Mononuclear cell (primary cell): ENCODE measurements at regions not wholly inside any gene's neighbourhood (a gene's known extent, or its start where the extent isn't known, plus 50 kb on each side); places are given as distances from the start of the nearest gene placed in this dataset.
"Not testable (repeated sequence)": the region's sequence is repeated elsewhere in the genome, so short reads cannot be mapped to it uniquely, and the experiment has no call there.

Experiments
- H3K27me3 ChIP-seq: 2 replicates; pipeline ENCODE4 v1.6.0; 2011; ENCODE audit warnings: low read length, control low read depth; ENCODE audit not compliant: insufficient read depth
- H3K4me1 ChIP-seq: 2 replicates; pipeline ENCODE4 v1.5.1; 2011; ENCODE audit warnings: mild to moderate bottlenecking, low read length, control low read depth; ENCODE audit not compliant: insufficient read depth
- H3K4me3 ChIP-seq: 2 replicates; pipeline ENCODE4 v1.5.1; 2011; ENCODE audit warnings: mild to moderate bottlenecking, low read length, moderate library complexity
- H3K9me3 ChIP-seq: 2 replicates; pipeline ENCODE4 v1.5.1; 2011; ENCODE audit warnings: low read depth, mild to moderate bottlenecking, control low read depth, low read length

DNA sequence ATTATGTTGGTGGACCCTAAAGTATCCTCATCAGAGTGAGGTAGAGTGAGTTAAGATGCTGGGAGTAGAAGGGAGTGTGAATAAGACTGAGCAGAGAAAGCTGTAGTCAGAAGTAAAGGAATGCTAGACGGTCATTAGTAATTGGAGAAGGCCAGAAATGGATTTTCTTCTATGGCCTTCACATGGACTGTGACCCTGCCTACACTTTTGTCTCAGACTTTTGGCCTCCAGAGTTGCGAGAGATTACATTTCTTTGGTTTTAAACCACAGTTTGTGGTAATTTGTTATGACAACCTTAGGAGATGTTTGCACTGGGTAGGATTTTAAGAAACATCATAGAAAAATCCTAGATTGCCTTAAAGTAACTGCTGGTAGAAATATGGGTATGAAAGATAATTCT, 1267.7 kb upstream of the TMEFF2 start:
- Histone ChIP-seq H3K27me3 (no peaks in the 10 kb centered on the region), H3K9me3 (no peaks in the 10 kb centered on the region), H3K4me3 (no peak overlapping the region), H3K4me1 (no peaks in the 10 kb centered on the region)

DNA sequence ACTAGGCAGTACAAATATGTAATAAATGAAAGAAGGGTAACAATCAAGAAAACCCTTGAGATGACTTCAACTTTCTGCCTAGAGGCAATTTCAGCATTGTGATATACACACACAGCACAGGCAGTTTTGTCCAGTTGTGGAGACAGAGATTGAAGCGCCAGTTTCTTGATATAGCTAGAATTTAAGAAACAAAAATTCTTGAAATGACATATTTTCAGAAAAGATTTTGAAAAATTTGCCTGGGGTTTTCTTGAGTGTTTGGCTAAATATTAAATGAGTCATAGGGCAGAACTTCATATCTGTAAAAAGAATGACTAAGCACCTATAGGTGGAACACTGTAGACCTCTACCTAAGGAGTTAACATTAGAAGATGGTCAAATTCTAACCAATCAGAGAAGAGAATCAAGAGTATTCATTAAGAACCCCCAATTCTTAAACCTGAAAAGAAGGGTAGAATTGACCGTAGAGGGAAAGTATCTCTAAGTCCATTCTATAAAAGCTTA, 1266.8 kb upstream of the TMEFF2 start:
- H3K4me1 ChIP-seq: no peaks in the 10 kb centered on the region
- H3K4me3 ChIP-seq: no peak overlapping the region
- no peaks in the 10 kb centered on the region for H3K27me3 ChIP-seq
- H3K9me3 ChIP-seq: no peaks in the 10 kb centered on the region

DNA sequence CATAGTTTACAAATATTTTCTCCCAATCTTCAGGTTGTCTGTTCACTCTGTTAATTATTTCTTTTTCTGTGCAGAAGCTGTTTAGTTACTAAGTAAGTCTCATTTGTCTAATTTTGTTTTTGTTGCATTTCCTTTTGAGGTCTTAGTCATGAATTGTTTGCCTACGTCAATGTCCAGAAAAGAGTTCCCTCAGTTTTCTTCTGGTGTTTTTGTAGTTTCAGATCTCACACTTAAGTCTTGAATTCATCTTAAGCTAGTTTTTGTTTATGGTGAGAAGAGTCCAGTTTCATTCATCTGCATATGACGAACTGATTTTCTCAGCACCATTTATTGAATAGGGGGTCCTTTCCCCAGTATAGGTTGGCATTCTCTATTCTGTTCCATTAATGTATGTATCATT, 1252.2 kb upstream of the TMEFF2 start:
- Histone ChIP-seq H3K4me1 (no peaks in the 10 kb centered on the region), H3K27me3 (no peaks in the 10 kb centered on the region), H3K4me3 (no peak overlapping the region), H3K9me3 (peaks cover 4% of the 10 kb centered on the region)

DNA sequence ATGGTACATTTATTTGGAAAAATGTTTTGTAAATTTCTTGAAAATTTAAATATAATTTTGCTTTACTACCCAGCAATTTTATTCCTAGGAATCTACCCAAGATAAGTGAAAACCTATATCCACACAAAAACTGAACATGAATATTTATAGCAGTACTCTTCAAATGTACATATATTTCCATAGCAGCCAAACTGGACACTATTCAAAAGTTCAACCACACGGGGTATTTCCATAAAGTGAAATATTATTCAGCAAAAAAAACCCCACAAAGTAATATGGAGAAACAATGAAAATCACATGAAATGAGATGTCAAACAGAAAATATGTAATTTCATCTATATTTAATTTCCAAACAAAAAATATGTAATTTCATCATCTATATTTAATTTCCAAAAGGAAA, 1247.6 kb upstream of the TMEFF2 start:
- Histone ChIP-seq H3K27me3 (no peaks in the 10 kb centered on the region), H3K9me3 (no peaks in the 10 kb centered on the region), H3K4me1 (no peaks in the 10 kb centered on the region), H3K4me3 (no peak overlapping the region)

DNA sequence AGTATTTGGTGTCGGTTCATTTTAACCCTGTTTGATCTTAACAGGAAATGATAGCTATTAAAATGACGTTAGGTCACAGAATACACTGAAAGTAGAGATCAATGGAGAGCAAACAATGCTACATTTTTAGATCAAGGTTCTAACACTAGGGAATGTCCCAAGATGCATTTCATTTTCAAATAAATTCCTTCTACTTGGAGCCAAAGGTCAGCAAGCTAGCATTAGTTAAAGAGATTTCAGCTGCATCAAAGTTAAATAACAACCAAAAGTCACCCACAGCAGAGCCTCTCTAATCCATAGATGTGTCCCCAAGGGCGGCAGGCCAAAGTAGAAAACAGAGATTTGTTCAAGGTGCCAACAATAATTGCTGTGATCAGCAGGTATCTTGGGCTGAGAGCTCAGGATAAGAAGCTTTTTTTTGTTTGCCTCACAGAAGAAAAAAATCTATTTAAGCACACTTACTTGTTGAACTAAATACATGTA, 1233.6 kb upstream of the TMEFF2 start:
- no peaks in the 10 kb centered on the region for H3K27me3 ChIP-seq
- H3K4me3 ChIP-seq: no peak overlapping the region
- H3K4me1 ChIP-seq: no peaks in the 10 kb centered on the region
- H3K9me3 ChIP-seq: no peaks in the 10 kb centered on the region

DNA sequence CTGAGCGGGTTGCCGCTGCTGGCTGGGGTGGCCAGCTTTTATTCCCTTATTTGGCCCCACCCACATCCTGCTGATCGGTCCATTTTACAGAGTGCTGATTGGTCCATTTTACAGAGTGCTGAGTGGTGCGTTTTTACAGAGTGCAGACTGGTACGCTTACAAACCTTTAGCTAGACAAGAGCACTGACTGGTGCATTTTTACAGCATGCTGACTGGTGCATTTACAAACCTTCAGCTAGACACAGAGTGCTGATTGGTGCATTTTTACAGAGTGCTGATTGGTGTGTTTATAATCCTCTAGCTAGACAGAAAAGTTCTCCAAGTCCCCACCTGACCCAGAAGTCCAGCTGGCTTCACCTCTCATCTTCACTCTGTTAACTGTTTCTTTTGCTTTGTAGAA, 1217.6 kb upstream of the TMEFF2 start:
- not testable (repeated sequence) for H3K9me3 ChIP-seq, H3K27me3 ChIP-seq, H3K4me1 ChIP-seq, H3K4me3 ChIP-seq

DNA sequence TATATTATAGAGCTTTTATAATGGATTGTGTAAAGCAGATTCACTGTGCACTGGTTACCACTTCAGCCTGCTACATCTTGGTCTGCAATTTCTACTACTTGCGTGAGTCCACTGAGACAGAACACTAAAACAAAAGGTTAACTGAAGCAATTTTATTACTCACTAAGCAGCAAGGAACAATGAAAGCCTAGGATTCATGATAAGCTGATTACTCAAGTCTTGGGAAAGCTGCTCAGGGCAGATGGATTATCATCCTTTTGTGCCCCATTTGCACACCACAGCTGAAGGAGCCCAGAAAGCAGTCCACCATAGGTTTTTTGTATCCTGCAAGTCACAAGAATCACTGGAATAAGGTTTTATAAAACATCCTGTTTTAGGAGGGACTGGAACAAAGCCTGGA, 1215.2 kb upstream of the TMEFF2 start:
- H3K27me3 ChIP-seq: no peaks in the 10 kb centered on the region
- H3K9me3 ChIP-seq: no peaks in the 10 kb centered on the region
- H3K4me3 ChIP-seq: no peak overlapping the region
- no peaks in the 10 kb centered on the region for H3K4me1 ChIP-seq

DNA sequence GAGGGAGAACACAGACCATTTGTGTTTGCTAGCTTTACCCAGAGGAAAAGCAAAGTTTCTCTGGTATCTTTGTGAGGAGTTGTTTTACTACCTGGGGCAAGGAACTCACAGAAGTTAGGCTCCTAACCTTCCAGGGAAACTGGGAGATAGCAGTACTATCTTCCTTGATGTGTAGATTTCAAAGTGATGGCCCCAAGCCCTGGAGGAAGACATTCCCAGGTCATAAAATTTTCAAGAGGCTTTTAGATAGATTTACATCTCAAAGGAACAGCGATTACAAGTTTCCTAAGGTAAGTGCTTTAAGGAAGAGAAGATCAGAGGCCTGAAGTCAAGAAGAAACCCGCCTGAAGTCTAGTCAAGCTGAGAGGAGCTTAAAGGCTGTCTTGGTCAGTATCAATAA, 1187.8 kb upstream of the TMEFF2 start:
- no peaks in the 10 kb centered on the region for H3K9me3 ChIP-seq
- no peak overlapping the region for H3K4me3 ChIP-seq
- H3K27me3 ChIP-seq: no peaks in the 10 kb centered on the region
- no peaks in the 10 kb centered on the region for H3K4me1 ChIP-seq

DNA sequence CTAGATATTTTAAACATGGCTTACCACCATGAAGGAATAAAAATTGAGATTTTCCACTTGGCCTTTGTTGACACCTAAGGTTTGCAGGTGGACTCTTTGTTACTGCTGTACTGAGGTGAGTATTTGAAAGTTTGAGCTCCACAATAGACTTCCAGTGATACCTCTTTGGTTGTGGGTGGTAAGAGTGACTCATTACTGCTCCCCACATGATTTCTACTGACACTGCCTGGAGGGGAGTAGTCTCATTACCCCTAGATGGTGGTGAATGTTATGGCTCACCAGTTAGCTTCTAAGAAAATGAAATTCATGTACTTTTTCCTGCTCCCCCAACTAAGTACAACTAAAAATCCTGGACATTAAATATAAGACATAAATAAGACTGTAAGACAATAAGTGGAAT, 1183.1 kb upstream of the TMEFF2 start:
- H3K27me3 ChIP-seq: no peaks in the 10 kb centered on the region
- H3K9me3 ChIP-seq: no peaks in the 10 kb centered on the region
- H3K4me1 ChIP-seq: no peaks in the 10 kb centered on the region
- H3K4me3 ChIP-seq: no peak overlapping the region

DNA sequence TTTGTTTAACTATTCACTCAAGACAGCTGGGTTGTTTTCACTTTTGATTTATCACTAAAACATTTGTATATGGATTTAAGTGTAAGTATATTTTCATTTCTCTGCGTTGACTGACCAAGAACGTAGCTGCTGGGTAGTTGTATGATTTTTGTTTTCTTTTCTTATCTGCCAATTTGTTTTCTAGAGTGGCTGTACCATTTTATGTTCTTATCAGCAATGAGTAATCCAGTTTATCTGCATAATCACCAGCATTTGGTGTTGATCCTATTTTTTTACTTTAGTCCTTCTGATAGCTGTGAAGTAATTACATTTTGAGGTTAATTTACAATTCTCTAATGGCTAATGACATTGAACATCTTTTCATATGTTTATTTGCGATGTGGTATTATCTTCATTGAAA, 1178.4 kb upstream of the TMEFF2 start:
- no peaks in the 10 kb centered on the region for H3K9me3 ChIP-seq
- no peaks in the 10 kb centered on the region for H3K27me3 ChIP-seq
- no peak overlapping the region for H3K4me3 ChIP-seq
- no peaks in the 10 kb centered on the region for H3K4me1 ChIP-seq

DNA sequence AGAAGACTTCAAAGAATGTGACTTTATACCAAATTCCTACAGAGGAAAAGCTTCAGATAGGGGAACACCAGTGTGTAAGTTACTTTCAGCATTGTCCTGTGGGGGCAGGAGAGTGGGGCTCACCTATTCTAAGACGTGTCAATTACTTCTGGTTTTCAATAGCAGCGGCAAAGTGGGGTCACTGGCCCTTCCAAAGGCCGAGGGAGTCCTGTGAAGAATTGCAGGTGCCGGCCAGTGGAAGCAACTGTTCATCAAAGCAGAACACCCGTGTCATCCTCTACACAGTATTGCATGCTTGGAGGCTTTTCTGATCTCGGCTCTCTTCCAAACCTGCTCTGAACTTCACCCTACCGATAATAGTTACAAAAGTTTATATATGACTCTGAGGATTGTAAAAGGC, 1176.5 kb upstream of the TMEFF2 start:
- Histone ChIP-seq H3K9me3 (no peaks in the 10 kb centered on the region), H3K27me3 (no peaks in the 10 kb centered on the region), H3K4me3 (no peak overlapping the region), H3K4me1 (no peaks in the 10 kb centered on the region)

DNA sequence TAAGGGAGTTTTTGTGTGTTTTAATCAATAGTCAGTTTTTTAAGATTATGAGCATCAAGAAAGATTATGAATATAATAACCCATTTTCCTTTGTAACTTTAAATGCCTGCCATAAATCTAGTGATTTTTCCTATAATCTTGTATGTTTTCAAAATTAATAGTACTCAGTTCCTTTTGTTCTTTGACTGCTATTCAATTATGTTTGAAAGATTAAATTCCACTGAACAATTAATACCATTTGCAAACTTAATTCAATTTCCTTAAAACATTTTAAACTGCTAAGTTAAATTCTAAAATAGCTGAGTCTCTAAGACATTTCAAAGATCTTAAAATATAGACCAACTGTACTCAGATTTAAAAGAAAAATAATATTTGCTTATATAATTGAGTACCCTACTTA, 1173.9 kb upstream of the TMEFF2 start:
- no peaks in the 10 kb centered on the region for H3K27me3 ChIP-seq

DNA sequence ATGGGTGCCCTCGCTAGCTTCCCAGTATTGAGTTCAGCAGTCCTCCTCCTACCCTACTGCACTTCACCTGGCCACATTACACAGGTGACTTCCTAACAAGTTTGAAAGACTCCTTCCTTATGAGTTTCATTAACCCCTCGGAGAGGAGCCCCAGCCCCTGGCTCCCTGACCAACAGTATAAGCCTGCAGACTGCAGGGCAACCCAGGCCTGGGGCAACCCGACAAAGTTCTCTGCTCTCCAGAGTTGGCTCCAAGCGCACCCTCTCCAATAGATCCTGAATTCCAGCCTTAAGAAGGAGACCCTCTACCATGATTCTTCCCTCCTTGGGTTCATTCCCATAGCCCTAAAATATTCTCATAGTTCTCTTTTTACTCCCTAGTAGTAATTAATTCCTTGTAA, 1162.8 kb upstream of the TMEFF2 start:
- H3K4me1 ChIP-seq: no peaks in the 10 kb centered on the region
- no peaks in the 10 kb centered on the region for H3K27me3 ChIP-seq
- no peaks in the 10 kb centered on the region for H3K9me3 ChIP-seq
- no peak overlapping the region for H3K4me3 ChIP-seq

More for the DNA sequence above, 1173.9 kb upstream of the TMEFF2 start:
- H3K4me1 ChIP-seq: no peaks in the 10 kb centered on the region
- H3K4me3 ChIP-seq: no peak overlapping the region
- no peaks in the 10 kb centered on the region for H3K9me3 ChIP-seq

DNA sequence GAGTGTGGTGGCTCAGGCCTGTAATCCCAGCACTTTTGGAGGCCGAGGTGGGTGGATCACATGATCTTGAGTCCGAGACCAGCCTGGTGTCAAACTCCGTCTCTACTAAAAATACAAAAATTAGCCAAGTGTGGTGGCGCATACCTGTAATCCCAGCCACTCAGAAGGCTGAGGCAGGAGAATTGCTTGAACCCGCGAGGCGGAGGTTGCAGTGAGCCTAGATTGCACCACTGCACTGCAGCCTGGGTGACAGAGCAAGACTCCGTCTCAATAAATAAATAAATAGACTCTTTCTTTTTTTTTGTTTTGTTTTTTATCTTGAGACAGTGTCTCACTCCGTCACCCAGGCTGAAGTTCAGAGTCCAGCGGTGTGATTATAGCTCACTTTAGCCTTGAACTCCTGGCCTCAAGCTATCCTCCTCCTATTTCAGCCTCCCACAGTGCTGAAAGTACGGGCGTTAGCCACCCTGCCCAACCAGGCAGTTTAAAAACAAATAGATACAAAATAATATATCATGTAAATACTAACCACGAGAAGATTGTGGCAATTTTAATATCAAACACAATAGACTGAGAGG, 1158.0 kb upstream of the TMEFF2 start:
- H3K4me3 ChIP-seq, H3K9me3 ChIP-seq, H3K27me3 ChIP-seq, H3K4me1 ChIP-seq: not testable (repeated sequence)

DNA sequence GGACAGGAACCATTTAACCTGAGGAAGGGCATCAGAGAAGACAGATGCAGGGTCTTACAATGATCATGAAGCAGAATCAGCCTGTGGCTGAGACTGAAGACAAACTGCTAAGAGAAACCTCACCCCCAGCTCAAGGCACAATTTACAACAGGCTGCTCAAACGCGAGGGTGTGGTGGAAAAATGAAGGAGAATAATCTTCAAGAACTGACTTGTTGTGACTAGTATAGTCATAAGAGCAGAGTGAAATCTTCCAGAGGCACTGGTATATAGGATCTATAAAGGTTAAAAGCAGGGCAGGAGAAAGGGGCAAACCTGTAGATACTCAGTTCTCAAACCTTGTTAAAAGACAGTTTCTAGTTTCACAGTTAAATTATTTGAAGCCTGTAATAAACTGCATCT, 1155.8 kb upstream of the TMEFF2 start:
- Histone ChIP-seq H3K4me1 (peaks cover 3% of the 10 kb centered on the region), H3K4me3 (no peak overlapping the region), H3K27me3 (no peaks in the 10 kb centered on the region), H3K9me3 (no peaks in the 10 kb centered on the region)

DNA sequence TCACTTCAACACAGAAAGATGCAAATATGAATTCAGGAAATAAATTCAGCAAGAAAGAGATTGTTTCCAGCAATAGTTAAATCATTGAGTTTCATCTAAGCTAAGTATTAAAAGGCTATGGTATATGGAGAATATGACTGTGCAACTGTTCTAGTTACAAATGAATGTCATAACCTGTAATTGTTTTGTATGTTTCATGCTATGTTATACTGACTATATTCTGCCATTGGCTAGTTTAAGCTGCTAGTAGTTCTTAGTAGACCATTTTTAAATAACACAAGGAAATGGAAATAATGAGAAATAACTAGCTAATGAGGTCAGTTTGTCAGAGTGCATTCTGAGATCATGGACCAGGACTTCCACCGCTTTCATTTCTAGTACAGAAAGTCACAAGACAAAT, 1154.9 kb upstream of the TMEFF2 start:
- no peaks in the 10 kb centered on the region for H3K27me3 ChIP-seq
- peaks cover 3% of the 10 kb centered on the region for H3K4me1 ChIP-seq
- no peaks in the 10 kb centered on the region for H3K9me3 ChIP-seq
- no peak overlapping the region for H3K4me3 ChIP-seq
